Muscle of leg (tissue), 3 donors: ENCODE measurements at regions not wholly inside any gene's neighbourhood (a gene's known extent, or its start where the extent isn't known, plus 50 kb on each side); places are given as distances from the start of the nearest gene placed in this dataset.

Source experiments
- DNase-seq: peaks from one replicate; pipeline ENCODE4 v3.0.0; 2013
- H3K27ac ChIP-seq: one replicate; pipeline ENCODE4 v1.5.1; 2013; ENCODE audit warnings: mild to moderate bottlenecking, low read length, control low read depth
- H3K27me3 ChIP-seq: one replicate; pipeline ENCODE4 v1.6.1; 2013; ENCODE audit warnings: low read length; ENCODE audit not compliant: control insufficient read depth, insufficient read depth
- H3K36me3 ChIP-seq: one replicate; pipeline ENCODE4 v1.6.1; 2013; ENCODE audit warnings: low read length; ENCODE audit not compliant: control insufficient read depth, insufficient read depth
- H3K4me1 ChIP-seq: one replicate; pipeline ENCODE4 v1.6.1; 2013; ENCODE audit warnings: low read length; ENCODE audit not compliant: control insufficient read depth, insufficient read depth
- H3K4me3 ChIP-seq: one replicate; pipeline ENCODE4 v1.5.1; 2013; ENCODE audit warnings: low read length, control low read depth
- H3K9me3 ChIP-seq: replicated peaks from 2 replicates; pipeline ENCODE4 v1.6.1; 2013; ENCODE audit warnings: low read depth, low read length; ENCODE audit not compliant: control insufficient read depth
- WGBS: methylation state at CpG from one replicate; pipeline ENCODE4 v1.1.5; 2013; ENCODE audit warnings: missing lambda C conversion rate; ENCODE audit not compliant: insufficient coverage; 5-methylcytosine and 5-hydroxymethylcytosine counted together

- no peaks in the 10 kb centered on the region for H3K9me3 ChIP-seq
- no peak overlapping the region for H3K27ac ChIP-seq
- DNase-seq, result no peak
- H3K4me1 ChIP-seq, result no peaks in the 10 kb centered on the region
- H3K27me3 ChIP-seq, result no peaks in the 10 kb centered on the region
- H3K36me3 ChIP-seq, result no peaks in the 10 kb centered on the region
- WGBS, result 75% methylated on average over 3 of the region's 3 CpGs
- no peak overlapping the region for H3K4me3 ChIP-seq
These were observed 240.8 kb upstream of the PPARGC1A start for GRCh38 chr4:24130637-24131036.

- H3K4me1 ChIP-seq, result peaks cover 2% of the 10 kb centered on the region
- H3K4me3 ChIP-seq, result no peak overlapping the region
- no peak for DNase-seq
- H3K9me3 ChIP-seq, result no peaks in the 10 kb centered on the region
- H3K27me3 ChIP-seq, result no peaks in the 10 kb centered on the region
- WGBS, result no CpG with 5 or more reads among the region's 5 CpGs
- no peak overlapping the region for H3K27ac ChIP-seq
- H3K36me3 ChIP-seq, result no peaks in the 10 kb centered on the region
These were observed 236.9 kb upstream of the PPARGC1A start for GRCh38 chr4:24126776-24127175.

- H3K27ac ChIP-seq, result no peak overlapping the region
- WGBS, result 59% methylated on average over 6 of the region's 15 CpGs
These were observed 231.7 kb upstream of the PPARGC1A start for GRCh38 chr4:24121395-24122175.

GRCh38 chr4:24117975-24118374, 228.1 kb upstream of the PPARGC1A start:
- Histone ChIP-seq H3K27me3 (no peaks in the 10 kb centered on the region), H3K9me3 (peaks cover 2% of the 10 kb centered on the region), H3K36me3 (no peaks in the 10 kb centered on the region), H3K4me3 (no peak overlapping the region), H3K4me1 (peaks cover 22% of the 10 kb centered on the region), H3K27ac (peak overlapping the region; percentile 72)
- 34% methylated on average over 6 of the region's 8 CpGs for WGBS
- peak; percentile 80 for DNase-seq

More at GRCh38 chr4:24121395-24122175, 231.7 kb upstream of the PPARGC1A start:
- H3K36me3 ChIP-seq, result no peaks in the 10 kb centered on the region
- H3K4me3 ChIP-seq, result no peak overlapping the region
- H3K27me3 ChIP-seq, result no peaks in the 10 kb centered on the region
- no peak for DNase-seq
- peaks cover 19% of the 10 kb centered on the region for H3K4me1 ChIP-seq
- H3K9me3 ChIP-seq, result no peaks in the 10 kb centered on the region

- H3K9me3 ChIP-seq, result peaks cover 2% of the 10 kb centered on the region
- whole genome bisulfite sequencing, result 86% methylated on average over 1 of the region's 3 CpGs
- H3K36me3 ChIP-seq, result no peaks in the 10 kb centered on the region
- no peak overlapping the region for H3K27ac ChIP-seq
- DNase-seq, result no peak
- no peak overlapping the region for H3K4me3 ChIP-seq
- H3K27me3 ChIP-seq, result no peaks in the 10 kb centered on the region
- H3K4me1 ChIP-seq, result peaks cover 18% of the 10 kb centered on the region
These were observed 226.3 kb upstream of the PPARGC1A start for GRCh38 chr4:24116107-24116506.

- no CpG with 5 or more reads among the region's 8 CpGs for WGBS
- Histone ChIP-seq H3K9me3 (peaks cover 2% of the 10 kb centered on the region), H3K4me3 (no peak overlapping the region)
These were observed 225.2 kb upstream of the PPARGC1A start for GRCh38 chr4:24114919-24115500.

GRCh38 chr4:24114444-24114843, 224.6 kb upstream of the PPARGC1A start:
- 83% methylated on average over 2 of the region's 4 CpGs for WGBS

More at GRCh38 chr4:24114919-24115500, 225.2 kb upstream of the PPARGC1A start:
- H3K4me1 ChIP-seq, result peaks cover 18% of the 10 kb centered on the region
- no peak overlapping the region for H3K27ac ChIP-seq
- H3K27me3 ChIP-seq, result no peaks in the 10 kb centered on the region
- no peaks in the 10 kb centered on the region for H3K36me3 ChIP-seq
- no peak for DNase-seq

GRCh38 chr4:24112466-24112865, 222.6 kb upstream of the PPARGC1A start:
- no peaks in the 10 kb centered on the region for H3K27me3 ChIP-seq
- DNase-seq, result no peak

More at GRCh38 chr4:24114444-24114843, 224.6 kb upstream of the PPARGC1A start:
- Histone ChIP-seq H3K36me3 (no peaks in the 10 kb centered on the region), H3K4me3 (no peak overlapping the region), H3K4me1 (peaks cover 18% of the 10 kb centered on the region), H3K9me3 (peaks cover 2% of the 10 kb centered on the region), H3K27ac (no peak overlapping the region), H3K27me3 (no peaks in the 10 kb centered on the region)
- no peak for DNase-seq

GRCh38 chr4:24108567-24108966, 218.7 kb upstream of the PPARGC1A start:
- WGBS, result 53% methylated on average over 1 of the region's 2 CpGs
- peaks cover under 1% of the 10 kb centered on the region for H3K9me3 ChIP-seq
- no peak overlapping the region for H3K27ac ChIP-seq
- no peak overlapping the region for H3K4me3 ChIP-seq
- H3K36me3 ChIP-seq, result no peaks in the 10 kb centered on the region
- no peaks in the 10 kb centered on the region for H3K27me3 ChIP-seq
- DNase-seq, result peak; percentile 84
- peaks cover 6% of the 10 kb centered on the region for H3K4me1 ChIP-seq

More at GRCh38 chr4:24112466-24112865, 222.6 kb upstream of the PPARGC1A start:
- Histone ChIP-seq H3K4me1 (peaks cover 6% of the 10 kb centered on the region), H3K27ac (no peak overlapping the region), H3K36me3 (no peaks in the 10 kb centered on the region), H3K4me3 (no peak overlapping the region), H3K9me3 (peaks cover 2% of the 10 kb centered on the region)
- 70% methylated on average over 2 of the region's 2 CpGs for WGBS

- 21% methylated on average over 7 of the region's 10 CpGs for WGBS
- Histone ChIP-seq H3K9me3 (no peaks in the 10 kb centered on the region), H3K27ac (peak overlapping the region; percentile 63), H3K4me3 (no peak overlapping the region), H3K4me1 (peaks cover 9% of the 10 kb centered on the region), H3K36me3 (no peaks in the 10 kb centered on the region), H3K27me3 (no peaks in the 10 kb centered on the region)
- peak; percentile 94 for DNase-seq
These were observed 215.6 kb upstream of the PPARGC1A start for GRCh38 chr4:24105327-24106038.
